ENCODE measurements at regions not wholly inside any gene's neighbourhood (a gene's known extent, or its start where the extent isn't known, plus 50 kb on each side); places are given as distances from the start of the nearest gene placed in this dataset.

DNA sequence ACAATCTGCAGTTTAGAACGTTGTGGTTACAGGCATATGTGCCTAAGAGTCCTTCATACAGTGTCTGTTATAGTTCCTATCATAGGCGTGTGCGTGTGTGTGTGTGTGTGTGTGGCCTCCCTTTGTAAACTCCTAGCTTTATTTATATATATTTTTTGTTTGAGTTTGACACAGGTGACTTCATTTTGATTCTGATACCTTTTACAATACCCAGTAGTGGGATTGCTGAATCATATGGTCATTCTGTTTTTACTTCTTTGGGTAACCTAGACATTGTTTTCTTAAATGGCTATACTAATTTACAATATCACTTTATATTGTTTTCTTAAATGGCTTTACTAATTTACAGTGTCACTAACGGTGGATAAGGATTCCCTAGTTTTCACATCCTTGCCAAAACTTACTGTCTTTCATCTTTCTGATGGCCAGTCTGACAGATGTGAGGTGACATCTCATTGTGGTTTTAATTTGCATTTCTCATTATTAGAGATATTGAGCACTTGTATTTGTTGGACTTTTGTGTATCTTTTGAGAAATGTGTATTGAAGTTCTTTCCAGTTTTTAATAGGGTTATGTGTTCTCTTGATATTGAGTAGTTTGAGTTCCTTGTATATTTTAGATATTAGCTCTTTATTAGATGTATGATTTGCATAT is 211.1 kb upstream of the NUDT6 start:
- TF ChIP-seq POLR2A (IDR thresholded peaks at IDR 0.05), result no peak
- no peak for TF ChIP-seq CTCF (IDR thresholded peaks at IDR 0.05)
